ENCODE measurements at regions not wholly inside any gene's neighbourhood (a gene's known extent, or its start where the extent isn't known, plus 50 kb on each side); places are given as distances from the start of the nearest gene placed in this dataset.
A peak's percentile ranks its signal among the peaks of the same experiment; 100 is the strongest.
"Not testable (repeated sequence)": the region's sequence is repeated elsewhere in the genome, so short reads cannot be mapped to it uniquely, and the experiment has no call there.

- BruUV-seq (replicated peaks); in situ Hi-C loops (cut with MboI); H3K4me1 ChIP-seq (replicated peaks in 1 of 2; ENCODE audit: control insufficient read depth in 2 of 2, insufficient read depth in 2 of 2, low read length in 2 of 2); DNase-seq (ENCODE audit: extremely low read depth in 1 of 4, low spot score in 3 of 4); H4K20me1 ChIP-seq (replicated peaks; ENCODE audit: control insufficient read depth, insufficient read depth, low read length); H3K79me2 ChIP-seq (ENCODE audit: control insufficient read depth, insufficient read depth, low read length); POLR2A ChIA-PET; FAIRE-seq; H3K4me3 ChIP-seq; H3K36me3 ChIP-seq (ENCODE audit: control insufficient read depth, insufficient read depth, low read length); CTCF ChIA-PET (ENCODE audit: low intra/inter-chr PET ratio); intact Hi-C loops (cut with micrococcal nuclease); H3K4me2 ChIP-seq (ENCODE audit: insufficient read depth, low read length); H2AFZ ChIP-seq (ENCODE audit: low read depth, low read length); H3K27ac ChIP-seq (ENCODE audit: extremely low read depth, low read depth, low read length); H3K9me3 ChIP-seq (replicated peaks; ENCODE audit: control insufficient read depth, insufficient read depth, low read depth, low read length); H3K9ac ChIP-seq (ENCODE audit: insufficient read depth in 1 of 2, low read depth in 2 of 2, low read length in 2 of 2); H3K9me1 ChIP-seq (ENCODE audit: control insufficient read depth, insufficient read depth, low read length): not testable (repeated sequence)
- TF ChIP-seq NRF1 (conservative IDR thresholded peaks at IDR 0.05 in 1 of 2, IDR thresholded peaks at IDR 0.05 in 1 of 2) (peak; percentile 23 to 33; a peak in 2 of 4 replicates), NFYB (IDR thresholded peaks at IDR 0.05; ENCODE audit: extremely low read depth, insufficient read length) (peak; percentile 63)
- WGBS (ENCODE audit: insufficient coverage, low coverage, missing lambda C conversion rate) = 0% methylated on average over 7 of the region's 7 CpGs
- H3K27me3 ChIP-seq (ENCODE audit: control insufficient read depth in 2 of 2, insufficient read depth in 2 of 2, low read length in 2 of 2) = peaks cover 0 to 12% of the 10 kb centered on the region in 2 experiments; a peak in 2 of 5 replicates
- peak; percentile 50; the same call in 2 of the 3 replicates for ATAC-seq
Measured at GRCh38 chr15:98550363-98550762, 98.0 kb upstream of the IGF1R start.

- no peaks in the 10 kb centered on the region for H3K79me2 ChIP-seq (ENCODE audit: control insufficient read depth, insufficient read depth, low read length)
- H4K20me1 ChIP-seq (replicated peaks; ENCODE audit: control insufficient read depth, insufficient read depth, low read length) = no peaks in the 10 kb centered on the region
- no peak overlapping the region for H3K9ac ChIP-seq (ENCODE audit: insufficient read depth in 1 of 2, low read depth in 2 of 2, low read length in 2 of 2)
- intact Hi-C loops (cut with micrococcal nuclease) (no loop called here), in situ Hi-C loops (cut with MboI) (no loop called here)
- peaks cover 0 to 12% of the 10 kb centered on the region in 2 experiments; a peak in 2 of 5 replicates for H3K27me3 ChIP-seq (ENCODE audit: control insufficient read depth in 2 of 2, insufficient read depth in 2 of 2, low read length in 2 of 2)
- ATAC-seq (no peak), DNase-seq (ENCODE audit: extremely low read depth in 1 of 4, low spot score in 3 of 4) (no peak), FAIRE-seq (no peak)
- BruUV-seq (replicated peaks) = no TSS peak
- POLR2A ChIA-PET = no interaction called here
- 1% methylated on average over 10 of the region's 11 CpGs for WGBS (ENCODE audit: insufficient coverage, low coverage, missing lambda C conversion rate)
- no peak overlapping the region for H2AFZ ChIP-seq (ENCODE audit: low read depth, low read length)
- CTCF ChIA-PET (ENCODE audit: low intra/inter-chr PET ratio) = no interaction called here
- H3K4me2 ChIP-seq (ENCODE audit: insufficient read depth, low read length) = no peak overlapping the region
- no peak overlapping the region for H3K4me3 ChIP-seq
- peaks cover 0 to 6% of the 10 kb centered on the region in 2 experiments; a peak in 1 of 5 replicates for H3K4me1 ChIP-seq (replicated peaks in 1 of 2; ENCODE audit: control insufficient read depth in 2 of 2, insufficient read depth in 2 of 2, low read length in 2 of 2)
- no peak overlapping the region for H3K27ac ChIP-seq (ENCODE audit: extremely low read depth, low read depth, low read length)
- no peaks in the 10 kb centered on the region for H3K36me3 ChIP-seq (ENCODE audit: control insufficient read depth, insufficient read depth, low read length)
- H3K9me1 ChIP-seq (ENCODE audit: control insufficient read depth, insufficient read depth, low read length) = no peaks in the 10 kb centered on the region
- H3K9me3 ChIP-seq (replicated peaks; ENCODE audit: control insufficient read depth, insufficient read depth, low read depth, low read length) = no peaks in the 10 kb centered on the region
- TF ChIP-seq SAP30 (IDR thresholded peaks at IDR 0.05; ENCODE audit: borderline replicate concordance, insufficient read depth, low read depth, low read length, poor library complexity, severe bottlenecking) (no peak), GTF3C2 (IDR thresholded peaks at IDR 0.05; ENCODE audit: borderline replicate concordance, extremely low read depth, insufficient read length) (no peak), ZNF395 (CRISPR knock-in tag; IDR thresholded peaks at IDR 0.05) (no peak), MITF (IDR thresholded peaks at IDR 0.05) (no peak)
Measured at GRCh38 chr15:98551936-98552562, 96.3 kb upstream of the IGF1R start.
